HG03378 (cell line): ENCODE measurements at regions not wholly inside any gene's neighbourhood (a gene's known extent, or its start where the extent isn't known, plus 50 kb on each side); places are given as distances from the start of the nearest gene placed in this dataset.

Experiments used
- ATAC-seq: cut with Tn5 transposase; IDR thresholded peaks from one replicate; pipeline ENCODE4 v1.9.1; 2021; ENCODE audit warnings: mild to moderate bottlenecking, moderate library complexity; ENCODE audit not compliant: unreplicated experiment

GRCh38 chr16:80023865-80024264, 423.3 kb upstream of the MAF start:
- ATAC-seq = no peak

GRCh38 chr16:80019395-80019794, 418.9 kb upstream of the MAF start:
- no peak for ATAC-seq

- ATAC-seq = no peak
Measured at GRCh38 chr16:80018466-80018865, 417.9 kb upstream of the MAF start.

GRCh38 chr16:80016731-80017326, 416.3 kb upstream of the MAF start:
- no peak for ATAC-seq

GRCh38 chr16:80015566-80015965, 415.0 kb upstream of the MAF start:
- ATAC-seq = no peak

- ATAC-seq = no peak
Measured at GRCh38 chr16:80014241-80014939, 413.9 kb upstream of the MAF start.

- no peak for ATAC-seq
Measured at GRCh38 chr16:80012586-80012985, 412.0 kb upstream of the MAF start.

- no peak for ATAC-seq
Measured at GRCh38 chr16:80009971-80010659, 409.6 kb upstream of the MAF start.

GRCh38 chr16:80008857-80009256, 408.3 kb upstream of the MAF start:
- no peak for ATAC-seq

GRCh38 chr16:80007231-80007630, 406.7 kb upstream of the MAF start:
- ATAC-seq = no peak

GRCh38 chr16:80006241-80007215, 406.0 kb upstream of the MAF start:
- no peak for ATAC-seq

GRCh38 chr16:80004113-80004512, 403.6 kb upstream of the MAF start:
- ATAC-seq = no peak

- no peak for ATAC-seq
Measured at GRCh38 chr16:80002261-80002660, 401.7 kb upstream of the MAF start.

GRCh38 chr16:79998143-79998542, 397.6 kb upstream of the MAF start:
- no peak for ATAC-seq

- no peak for ATAC-seq
Measured at GRCh38 chr16:79997257-79997656, 396.7 kb upstream of the MAF start.

GRCh38 chr16:79996321-79996720, 395.8 kb upstream of the MAF start:
- no peak for ATAC-seq

- no peak for ATAC-seq
Measured at GRCh38 chr16:79995315-79995714, 394.8 kb upstream of the MAF start.

- no peak for ATAC-seq
Measured at GRCh38 chr16:79994418-79994817, 393.9 kb upstream of the MAF start.

- no peak for ATAC-seq
Measured at GRCh38 chr16:79993629-79994209, 393.2 kb upstream of the MAF start.

GRCh38 chr16:79991969-79992368, 391.4 kb upstream of the MAF start:
- ATAC-seq = no peak

GRCh38 chr16:79988721-79989220, 388.2 kb upstream of the MAF start:
- no peak for ATAC-seq
